Kasumi-1 (cell line): ENCODE measurements at regions not wholly inside any gene's neighbourhood (a gene's known extent, or its start where the extent isn't known, plus 50 kb on each side); places are given as distances from the start of the nearest gene placed in this dataset.

ENCODE experiments used
- DNase-seq, 2 experiments: peaks; one replicate each; lab custom pipeline; 2025; lab: John Stamatoyannopoulos, UW

GRCh38 chr17:13353590-13353989 lies 248.1 kb downstream of the HS3ST3A1 start:
- no peak for DNase-seq

GRCh38 chr17:13352747-13353415 lies 248.8 kb downstream of the HS3ST3A1 start:
- no peak for DNase-seq

- DNase-seq: no peak
Measured at GRCh38 chr17:13351046-13351445, 250.7 kb downstream of the HS3ST3A1 start.

GRCh38 chr17:13350466-13350865 lies 251.3 kb downstream of the HS3ST3A1 start:
- DNase-seq: no peak

- DNase-seq: peak; percentile 44 to 60
Measured at GRCh38 chr17:13346996-13347762, 254.6 kb downstream of the HS3ST3A1 start.

GRCh38 chr17:13346592-13346991 lies 255.1 kb downstream of the HS3ST3A1 start:
- DNase-seq: no peak

- no peak for DNase-seq
Measured at GRCh38 chr17:13346081-13346533, 255.6 kb downstream of the HS3ST3A1 start.

GRCh38 chr17:13338421-13338820 lies 263.3 kb downstream of the HS3ST3A1 start:
- no peak for DNase-seq

- peak; percentile 2 to 47 for DNase-seq
Measured at GRCh38 chr17:13337864-13338371, 263.8 kb downstream of the HS3ST3A1 start.

GRCh38 chr17:13337151-13337550 lies 264.6 kb downstream of the HS3ST3A1 start:
- DNase-seq: no peak

GRCh38 chr17:13334374-13334773 lies 267.4 kb downstream of the HS3ST3A1 start:
- DNase-seq: no peak

- DNase-seq: no peak
Measured at GRCh38 chr17:13333661-13334060, 268.1 kb downstream of the HS3ST3A1 start.

GRCh38 chr17:13332207-13332606 lies 269.5 kb downstream of the HS3ST3A1 start:
- no peak for DNase-seq

- no peak for DNase-seq
Measured at GRCh38 chr17:13329421-13329820, 272.3 kb downstream of the HS3ST3A1 start.

GRCh38 chr17:13323990-13324389 lies 277.7 kb downstream of the HS3ST3A1 start:
- DNase-seq: no peak

GRCh38 chr17:13321951-13322701 lies 279.6 kb downstream of the HS3ST3A1 start:
- DNase-seq: no peak

GRCh38 chr17:13320046-13320785 lies 281.5 kb downstream of the HS3ST3A1 start:
- no peak for DNase-seq

- no peak for DNase-seq
Measured at GRCh38 chr17:13316657-13317056, 285.1 kb downstream of the HS3ST3A1 start.

GRCh38 chr17:13311306-13311705 lies 290.4 kb downstream of the HS3ST3A1 start:
- no peak for DNase-seq

- no peak for DNase-seq
Measured at GRCh38 chr17:13310858-13311257, 290.9 kb downstream of the HS3ST3A1 start.

- peak; percentile 65 to 66 for DNase-seq
Measured at GRCh38 chr17:13306310-13306962, 288.6 kb upstream of the ELAC2 start.
